ENCODE measurements at regions not wholly inside any gene's neighbourhood (a gene's known extent, or its start where the extent isn't known, plus 50 kb on each side); places are given as distances from the start of the nearest gene placed in this dataset.

DNA sequence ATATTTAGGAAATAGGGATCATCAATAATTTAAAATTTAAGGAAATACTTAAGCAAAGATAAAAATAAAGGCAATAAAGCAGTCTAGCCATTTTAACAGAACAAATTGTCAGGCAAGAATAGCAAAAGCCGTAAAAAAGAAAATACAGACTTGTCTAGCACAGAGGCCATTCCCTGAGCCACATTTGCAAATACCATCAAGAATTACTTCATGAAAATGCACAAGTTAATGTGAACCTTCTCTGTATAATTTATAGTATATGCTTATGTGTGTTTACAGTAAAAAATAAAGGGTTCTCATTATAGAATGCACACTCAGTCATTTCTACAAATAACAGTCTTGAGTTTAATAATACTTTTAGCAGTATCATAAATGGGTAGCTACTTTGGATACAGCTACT, 505.9 kb upstream of the CPEB2 start:
- Mint-ChIP-seq H3K27ac (no peak overlapping the region), H3K9me3 (no peaks in the 10 kb centered on the region), H3K27me3 (ENCODE audit: low read depth, poor library complexity) (peaks cover 3% of the 10 kb centered on the region), H3K4me1 (no peaks in the 10 kb centered on the region), H3K36me3 (ENCODE audit: low read depth) (no peaks in the 10 kb centered on the region), H3K4me3 (no peak overlapping the region)
- DNase-seq = no peak
- TF ChIP-seq, protein P1, sequence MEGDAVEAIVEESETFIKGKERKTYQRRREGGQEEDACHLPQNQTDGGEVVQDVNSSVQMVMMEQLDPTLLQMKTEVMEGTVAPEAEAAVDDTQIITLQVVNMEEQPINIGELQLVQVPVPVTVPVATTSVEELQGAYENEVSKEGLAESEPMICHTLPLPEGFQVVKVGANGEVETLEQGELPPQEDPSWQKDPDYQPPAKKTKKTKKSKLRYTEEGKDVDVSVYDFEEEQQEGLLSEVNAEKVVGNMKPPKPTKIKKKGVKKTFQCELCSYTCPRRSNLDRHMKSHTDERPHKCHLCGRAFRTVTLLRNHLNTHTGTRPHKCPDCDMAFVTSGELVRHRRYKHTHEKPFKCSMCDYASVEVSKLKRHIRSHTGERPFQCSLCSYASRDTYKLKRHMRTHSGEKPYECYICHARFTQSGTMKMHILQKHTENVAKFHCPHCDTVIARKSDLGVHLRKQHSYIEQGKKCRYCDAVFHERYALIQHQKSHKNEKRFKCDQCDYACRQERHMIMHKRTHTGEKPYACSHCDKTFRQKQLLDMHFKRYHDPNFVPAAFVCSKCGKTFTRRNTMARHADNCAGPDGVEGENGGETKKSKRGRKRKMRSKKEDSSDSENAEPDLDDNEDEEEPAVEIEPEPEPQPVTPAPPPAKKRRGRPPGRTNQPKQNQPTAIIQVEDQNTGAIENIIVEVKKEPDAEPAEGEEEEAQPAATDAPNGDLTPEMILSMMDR (IDR thresholded peaks at IDR 0.05) = no peak

DNA sequence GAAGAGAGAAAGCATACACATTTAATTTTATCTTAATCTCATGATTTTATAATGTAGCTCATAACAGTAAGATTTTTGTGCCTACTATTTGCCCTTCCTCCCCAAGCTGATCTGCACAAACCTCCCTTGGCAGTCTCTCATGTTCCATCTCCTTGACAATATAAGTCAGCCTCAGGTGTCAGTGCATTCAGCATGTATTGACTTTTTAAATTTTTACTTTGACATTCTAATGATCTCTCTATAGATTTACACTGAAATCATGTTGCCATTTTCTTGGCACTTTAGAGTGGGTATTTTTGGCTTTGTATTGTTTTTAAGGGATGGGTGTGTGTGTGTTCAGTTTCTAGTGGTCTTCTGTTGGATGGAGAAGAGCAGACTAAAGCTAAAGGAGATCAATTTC, 505.3 kb upstream of the CPEB2 start:
- TF ChIP-seq, protein P1 (IDR thresholded peaks at IDR 0.05) = no peak
- Mint-ChIP-seq H3K9me3 (no peaks in the 10 kb centered on the region), H3K27me3 (ENCODE audit: low read depth, poor library complexity) (peaks cover 3% of the 10 kb centered on the region)

DNA sequence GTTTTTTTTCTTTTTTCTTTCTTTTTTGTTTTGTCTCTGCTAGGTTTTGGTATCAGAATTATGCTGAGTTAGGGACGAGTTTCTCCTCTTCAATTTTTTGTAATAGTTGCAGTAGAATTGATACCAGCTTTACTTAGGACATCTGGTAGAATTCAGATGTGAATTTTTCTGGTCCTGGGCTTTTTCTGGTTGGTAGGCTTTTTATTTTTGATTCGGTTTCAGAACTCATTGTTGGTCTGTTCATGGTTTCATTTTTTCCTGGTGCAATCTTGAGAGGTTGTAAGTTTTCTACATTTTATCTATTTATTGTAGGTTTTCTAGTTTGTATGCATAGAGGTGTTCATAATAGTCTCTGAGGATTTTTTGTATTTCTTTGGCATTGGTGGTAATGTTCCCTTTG, 498.1 kb upstream of the CPEB2 start:
- Mint-ChIP-seq H3K4me1 (no peaks in the 10 kb centered on the region), H3K27me3 (ENCODE audit: low read depth, poor library complexity) (peaks cover 3% of the 10 kb centered on the region), H3K27ac (no peak overlapping the region), H3K36me3 (ENCODE audit: low read depth) (no peaks in the 10 kb centered on the region), H3K9me3 (no peaks in the 10 kb centered on the region), H3K4me3 (no peak overlapping the region)
- TF ChIP-seq, protein P1 (IDR thresholded peaks at IDR 0.05) = no peak
- no peak for DNase-seq

More for the DNA sequence above, 505.3 kb upstream of the CPEB2 start:
- DNase-seq = no peak
- Mint-ChIP-seq H3K36me3 (ENCODE audit: low read depth) (no peaks in the 10 kb centered on the region), H3K4me3 (no peak overlapping the region), H3K4me1 (no peaks in the 10 kb centered on the region), H3K27ac (no peak overlapping the region)

DNA sequence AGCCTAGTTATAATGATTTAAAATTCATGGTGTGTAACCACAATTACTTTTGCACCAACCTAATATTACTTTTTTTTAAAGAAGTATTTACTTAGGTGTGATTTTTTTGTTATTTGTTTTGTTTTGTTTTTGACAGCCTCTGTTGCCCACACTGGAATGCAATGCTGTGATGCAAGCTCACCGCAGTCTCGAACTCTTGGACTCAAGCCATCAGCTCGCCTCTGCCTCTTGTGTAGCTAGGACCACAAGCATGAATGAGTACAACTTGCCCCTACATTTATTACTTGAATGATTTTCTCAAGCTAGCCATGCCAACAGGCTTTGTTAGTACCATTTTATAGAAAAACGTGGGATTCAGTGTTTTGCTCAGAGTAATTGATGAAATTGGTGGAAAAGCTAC, 488.8 kb upstream of the CPEB2 start:
- peaks cover 6% of the 10 kb centered on the region for H3K4me1 Mint-ChIP-seq
- H3K4me3 Mint-ChIP-seq = no peak overlapping the region
- DNase-seq = no peak
- H3K27me3 Mint-ChIP-seq (ENCODE audit: low read depth, poor library complexity) = peaks cover 8% of the 10 kb centered on the region
- H3K9me3 Mint-ChIP-seq = no peaks in the 10 kb centered on the region
- H3K27ac Mint-ChIP-seq = no peak overlapping the region
- no peaks in the 10 kb centered on the region for H3K36me3 Mint-ChIP-seq (ENCODE audit: low read depth)
- TF ChIP-seq, protein P1 (IDR thresholded peaks at IDR 0.05) = no peak

DNA sequence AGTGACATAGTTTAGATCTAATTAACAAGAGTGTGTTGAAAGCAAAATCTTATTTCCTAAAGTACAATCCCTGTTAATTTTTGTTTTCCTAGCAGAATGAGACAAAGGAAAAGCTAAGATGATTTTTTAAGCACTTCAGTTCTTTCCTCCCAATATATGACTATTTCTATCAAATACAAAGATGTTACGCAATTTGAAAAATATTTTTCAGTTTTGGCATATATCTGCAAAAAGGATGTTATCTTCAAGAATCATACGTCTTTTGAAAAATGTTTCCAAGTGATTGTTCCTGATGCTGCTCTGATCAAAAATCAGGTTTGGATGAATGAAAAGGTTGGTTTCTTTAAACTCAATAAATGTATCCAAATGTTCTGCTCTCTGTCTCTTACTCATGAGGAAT, 486.7 kb upstream of the CPEB2 start:
- Mint-ChIP-seq H3K4me3 (no peak overlapping the region), H3K36me3 (ENCODE audit: low read depth) (no peaks in the 10 kb centered on the region), H3K9me3 (no peaks in the 10 kb centered on the region), H3K27me3 (ENCODE audit: low read depth, poor library complexity) (peaks cover 8% of the 10 kb centered on the region), H3K4me1 (peaks cover 6% of the 10 kb centered on the region), H3K27ac (no peak overlapping the region)
- TF ChIP-seq, protein P1 (IDR thresholded peaks at IDR 0.05) = no peak
- DNase-seq = no peak

DNA sequence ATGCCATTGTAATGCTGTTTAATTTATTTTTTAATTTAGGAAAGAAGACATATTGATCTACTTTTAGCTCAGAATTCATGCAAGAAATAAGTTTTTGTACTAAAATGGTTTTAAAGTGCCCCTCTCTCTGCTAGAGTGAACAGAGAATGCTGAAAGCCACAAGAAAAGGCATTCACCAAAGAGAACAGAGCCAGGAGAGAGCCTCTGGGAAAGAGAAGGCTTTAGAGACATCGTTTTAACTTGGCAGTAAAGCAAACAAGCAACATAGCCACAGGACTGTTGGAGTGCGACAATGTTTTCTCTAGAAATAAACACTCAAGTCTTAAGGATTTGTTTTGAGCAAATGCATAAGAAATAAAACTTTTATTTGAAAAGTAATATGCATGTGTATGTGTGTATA, 484.1 kb upstream of the CPEB2 start:
- DNase-seq = no peak
- peaks cover 6% of the 10 kb centered on the region for H3K4me1 Mint-ChIP-seq
- TF ChIP-seq, protein P1 (IDR thresholded peaks at IDR 0.05) = no peak
- H3K9me3 Mint-ChIP-seq = no peaks in the 10 kb centered on the region
- peaks cover 8% of the 10 kb centered on the region for H3K27me3 Mint-ChIP-seq (ENCODE audit: low read depth, poor library complexity)
- H3K36me3 Mint-ChIP-seq (ENCODE audit: low read depth) = no peaks in the 10 kb centered on the region
- no peak overlapping the region for H3K4me3 Mint-ChIP-seq
- H3K27ac Mint-ChIP-seq = peak overlapping the region; percentile 47
